ENCODE measurements at regions not wholly inside any gene's neighbourhood (a gene's known extent, or its start where the extent isn't known, plus 50 kb on each side); places are given as distances from the start of the nearest gene placed in this dataset.
A peak's percentile ranks its signal among the peaks of the same experiment; 100 is the strongest.

DNA sequence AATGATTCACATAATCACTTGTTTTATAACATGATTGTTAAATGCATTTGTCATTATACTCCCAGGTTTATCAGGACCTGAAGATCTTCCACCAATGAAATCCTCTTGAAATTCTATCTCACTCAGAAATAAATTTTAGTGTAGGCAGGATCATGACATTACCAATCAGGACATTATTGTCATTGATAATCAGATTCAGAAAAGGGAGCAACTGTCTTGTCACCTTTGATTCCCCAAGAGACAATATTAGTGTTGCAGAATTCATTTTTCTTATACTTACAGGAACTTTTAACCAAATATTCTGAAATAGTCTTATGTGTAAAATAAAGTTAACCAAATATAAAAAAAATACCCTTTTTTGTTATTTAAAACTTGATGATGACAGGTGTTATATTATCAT is 1892.5 kb upstream of the ADGRL3 start:
- TF ChIP-seq EZH2phosphoT487 (IDR thresholded peaks at IDR 0.05; ENCODE audit: low read depth, severe bottlenecking, unreplicated experiment) (no peak), EZH2 (IDR thresholded peaks at IDR 0.05; ENCODE audit: borderline replicate concordance) (no peak)
- TF ChIP-seq, protein P1, sequence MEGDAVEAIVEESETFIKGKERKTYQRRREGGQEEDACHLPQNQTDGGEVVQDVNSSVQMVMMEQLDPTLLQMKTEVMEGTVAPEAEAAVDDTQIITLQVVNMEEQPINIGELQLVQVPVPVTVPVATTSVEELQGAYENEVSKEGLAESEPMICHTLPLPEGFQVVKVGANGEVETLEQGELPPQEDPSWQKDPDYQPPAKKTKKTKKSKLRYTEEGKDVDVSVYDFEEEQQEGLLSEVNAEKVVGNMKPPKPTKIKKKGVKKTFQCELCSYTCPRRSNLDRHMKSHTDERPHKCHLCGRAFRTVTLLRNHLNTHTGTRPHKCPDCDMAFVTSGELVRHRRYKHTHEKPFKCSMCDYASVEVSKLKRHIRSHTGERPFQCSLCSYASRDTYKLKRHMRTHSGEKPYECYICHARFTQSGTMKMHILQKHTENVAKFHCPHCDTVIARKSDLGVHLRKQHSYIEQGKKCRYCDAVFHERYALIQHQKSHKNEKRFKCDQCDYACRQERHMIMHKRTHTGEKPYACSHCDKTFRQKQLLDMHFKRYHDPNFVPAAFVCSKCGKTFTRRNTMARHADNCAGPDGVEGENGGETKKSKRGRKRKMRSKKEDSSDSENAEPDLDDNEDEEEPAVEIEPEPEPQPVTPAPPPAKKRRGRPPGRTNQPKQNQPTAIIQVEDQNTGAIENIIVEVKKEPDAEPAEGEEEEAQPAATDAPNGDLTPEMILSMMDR (IDR thresholded peaks at IDR 0.05; ENCODE audit: poor library complexity): no peak
- H3K27me3 ChIP-seq: no peaks in the 10 kb centered on the region

DNA sequence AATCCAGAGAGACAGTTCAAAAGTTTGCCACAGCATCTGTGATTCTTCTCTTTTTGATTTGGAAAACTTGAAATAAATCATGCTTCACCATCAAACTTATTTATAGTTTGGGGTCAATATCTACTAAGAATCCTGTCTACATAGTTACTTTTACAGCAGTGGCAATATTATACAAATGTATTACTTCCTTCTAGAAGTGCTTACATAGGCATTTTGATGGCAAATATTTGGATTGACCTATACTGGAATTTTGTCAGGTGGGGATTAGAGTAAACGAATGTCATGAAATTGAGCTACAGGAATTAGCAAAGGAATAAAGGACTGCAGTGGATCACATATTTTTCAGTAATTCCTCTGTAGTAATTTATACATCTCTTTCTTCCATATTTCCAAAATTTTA is 1885.5 kb upstream of the ADGRL3 start:
- TF ChIP-seq, protein P1 (IDR thresholded peaks at IDR 0.05; ENCODE audit: poor library complexity): no peak
- TF ChIP-seq EZH2phosphoT487 (IDR thresholded peaks at IDR 0.05; ENCODE audit: low read depth, severe bottlenecking, unreplicated experiment) (no peak), EZH2 (IDR thresholded peaks at IDR 0.05; ENCODE audit: borderline replicate concordance) (no peak)
- WGBS (ENCODE audit: low lambda C conversion rate, missing lambda C conversion rate): 55% methylated on average over 1 of the region's 1 CpG

More for the DNA sequence above, 1892.5 kb upstream of the ADGRL3 start:
- Histone ChIP-seq H3K27ac (no peak overlapping the region), H3K4me3 (no peak overlapping the region), H3K9me2 (replicated peaks; ENCODE audit: insufficient read depth) (no peaks in the 10 kb centered on the region), H3K4me1 (ENCODE audit: insufficient read depth) (no peaks in the 10 kb centered on the region), H3K36me3 (replicated peaks; ENCODE audit: insufficient read depth, low read depth) (no peaks in the 10 kb centered on the region), H3K79me2 (no peaks in the 10 kb centered on the region), H3K4me2 (no peak overlapping the region), H2AFZ (no peak overlapping the region), H3K9me3 (ENCODE audit: low read depth) (no peaks in the 10 kb centered on the region), H4K20me1 (ENCODE audit: insufficient read depth, poor library complexity, severe bottlenecking) (no peaks in the 10 kb centered on the region)
- no peak for DNase-seq (ENCODE audit: low spot score)

DNA sequence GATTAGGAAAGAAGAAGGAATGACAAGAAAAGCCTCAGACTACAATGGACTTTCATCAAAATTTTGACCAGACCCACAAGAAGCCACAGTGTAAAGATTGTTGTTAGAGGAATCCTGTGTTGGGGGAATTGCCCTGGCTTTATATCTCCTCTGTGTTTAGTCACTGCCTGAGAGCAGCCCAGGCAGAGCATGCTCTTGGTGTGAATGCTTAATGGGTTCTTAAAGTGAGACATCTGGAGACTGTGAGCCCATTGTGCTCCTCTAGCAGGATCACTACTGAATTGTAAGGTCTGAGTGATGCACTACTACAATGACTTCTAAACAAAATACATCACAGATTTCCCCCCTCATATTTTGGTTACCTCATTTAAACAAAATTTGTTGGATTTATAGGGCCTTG is 1860.5 kb upstream of the ADGRL3 start:
- no peak overlapping the region for H3K4me3 ChIP-seq
- TF ChIP-seq, protein P1 (IDR thresholded peaks at IDR 0.05; ENCODE audit: poor library complexity): no peak
- no peak for TF ChIP-seq EZH2 (IDR thresholded peaks at IDR 0.05; ENCODE audit: borderline replicate concordance)
- H3K36me3 ChIP-seq (replicated peaks; ENCODE audit: insufficient read depth, low read depth): no peaks in the 10 kb centered on the region
- no peaks in the 10 kb centered on the region for H3K9me3 ChIP-seq (ENCODE audit: low read depth)
- no peak overlapping the region for H3K4me2 ChIP-seq
- no peaks in the 10 kb centered on the region for H3K9me2 ChIP-seq (replicated peaks; ENCODE audit: insufficient read depth)
- H3K27ac ChIP-seq: no peak overlapping the region
- H3K4me1 ChIP-seq (ENCODE audit: insufficient read depth): no peaks in the 10 kb centered on the region
- H3K27me3 ChIP-seq: no peaks in the 10 kb centered on the region
- H3K79me2 ChIP-seq: no peaks in the 10 kb centered on the region
- no peak overlapping the region for H2AFZ ChIP-seq
- no peak for DNase-seq (ENCODE audit: low spot score)
- no peaks in the 10 kb centered on the region for H4K20me1 ChIP-seq (ENCODE audit: insufficient read depth, poor library complexity, severe bottlenecking)

More for the DNA sequence above, 1885.5 kb upstream of the ADGRL3 start:
- Histone ChIP-seq H3K79me2 (no peaks in the 10 kb centered on the region), H3K9me2 (replicated peaks; ENCODE audit: insufficient read depth) (no peaks in the 10 kb centered on the region), H3K4me3 (no peak overlapping the region), H2AFZ (no peak overlapping the region), H3K36me3 (replicated peaks; ENCODE audit: insufficient read depth, low read depth) (no peaks in the 10 kb centered on the region), H3K4me2 (no peak overlapping the region), H4K20me1 (ENCODE audit: insufficient read depth, poor library complexity, severe bottlenecking) (no peaks in the 10 kb centered on the region), H3K27ac (no peak overlapping the region), H3K9me3 (ENCODE audit: low read depth) (no peaks in the 10 kb centered on the region), H3K4me1 (ENCODE audit: insufficient read depth) (no peaks in the 10 kb centered on the region), H3K27me3 (no peaks in the 10 kb centered on the region)
- DNase-seq (ENCODE audit: low spot score): no peak

DNA sequence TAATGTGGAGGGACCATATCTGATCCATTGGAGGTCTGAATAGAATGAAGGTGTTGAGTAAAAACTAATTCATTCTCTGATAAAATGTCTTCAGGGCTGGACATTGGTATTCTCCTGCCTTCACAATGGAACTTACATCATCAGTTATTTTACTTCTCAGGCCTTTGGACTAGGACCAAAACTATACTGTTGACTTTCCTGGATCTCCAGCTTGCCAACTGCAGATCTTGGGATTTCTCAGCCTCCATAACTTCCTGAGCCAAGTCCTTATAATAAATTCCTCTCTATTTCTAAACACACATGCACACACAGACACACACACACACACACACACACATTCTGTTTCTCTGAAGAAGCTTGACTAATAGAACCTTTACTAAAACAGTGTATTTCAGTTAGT is 1858.6 kb upstream of the ADGRL3 start:
- no peak overlapping the region for H3K4me3 ChIP-seq
- H3K9me2 ChIP-seq (replicated peaks; ENCODE audit: insufficient read depth): no peaks in the 10 kb centered on the region
- H3K27me3 ChIP-seq: no peaks in the 10 kb centered on the region
- H3K79me2 ChIP-seq: no peaks in the 10 kb centered on the region
- H3K36me3 ChIP-seq (replicated peaks; ENCODE audit: insufficient read depth, low read depth): no peaks in the 10 kb centered on the region
- TF ChIP-seq, protein P1 (IDR thresholded peaks at IDR 0.05; ENCODE audit: poor library complexity): no peak
- TF ChIP-seq EZH2phosphoT487 (IDR thresholded peaks at IDR 0.05; ENCODE audit: low read depth, severe bottlenecking, unreplicated experiment) (no peak), EZH2 (IDR thresholded peaks at IDR 0.05; ENCODE audit: borderline replicate concordance) (no peak)
- H3K4me1 ChIP-seq (ENCODE audit: insufficient read depth): no peaks in the 10 kb centered on the region
- no peaks in the 10 kb centered on the region for H4K20me1 ChIP-seq (ENCODE audit: insufficient read depth, poor library complexity, severe bottlenecking)
- DNase-seq (ENCODE audit: low spot score): peak; percentile 4
- no peak overlapping the region for H3K27ac ChIP-seq
- H3K4me2 ChIP-seq: no peak overlapping the region
- H2AFZ ChIP-seq: no peak overlapping the region
- no peaks in the 10 kb centered on the region for H3K9me3 ChIP-seq (ENCODE audit: low read depth)

Data from hepatocyte (in vitro differentiated cells).